ENCODE measurements at regions not wholly inside any gene's neighbourhood (a gene's known extent, or its start where the extent isn't known, plus 50 kb on each side); places are given as distances from the start of the nearest gene placed in this dataset.

GRCh38 chr9:82254646-82255367 lies 266.2 kb downstream of the SPATA31D1 start:
- TF ChIP-seq CTCF (IDR thresholded peaks at IDR 0.05) (no peak), POLR2A (IDR thresholded peaks at IDR 0.05) (no peak)

Data from breast epithelium (tissue), 3 donors.